HG02763 (cell line): ENCODE measurements at regions not wholly inside any gene's neighbourhood (a gene's known extent, or its start where the extent isn't known, plus 50 kb on each side); places are given as distances from the start of the nearest gene placed in this dataset.
"Not testable (repeated sequence)": the region's sequence is repeated elsewhere in the genome, so short reads cannot be mapped to it uniquely, and the experiment has no call there.

ENCODE experiments used
- ATAC-seq: cut with Tn5 transposase; IDR thresholded peaks from one replicate; pipeline ENCODE4 v1.9.1; 2021; ENCODE audit warnings: mild to moderate bottlenecking, moderate library complexity; ENCODE audit not compliant: unreplicated experiment

GRCh38 chr11:112310848-112311247, 50.2 kb upstream of the PLET1 start:
- ATAC-seq: no peak

- ATAC-seq: no peak
Measured at GRCh38 chr11:112315057-112315720, 54.5 kb upstream of the PLET1 start.

DNA sequence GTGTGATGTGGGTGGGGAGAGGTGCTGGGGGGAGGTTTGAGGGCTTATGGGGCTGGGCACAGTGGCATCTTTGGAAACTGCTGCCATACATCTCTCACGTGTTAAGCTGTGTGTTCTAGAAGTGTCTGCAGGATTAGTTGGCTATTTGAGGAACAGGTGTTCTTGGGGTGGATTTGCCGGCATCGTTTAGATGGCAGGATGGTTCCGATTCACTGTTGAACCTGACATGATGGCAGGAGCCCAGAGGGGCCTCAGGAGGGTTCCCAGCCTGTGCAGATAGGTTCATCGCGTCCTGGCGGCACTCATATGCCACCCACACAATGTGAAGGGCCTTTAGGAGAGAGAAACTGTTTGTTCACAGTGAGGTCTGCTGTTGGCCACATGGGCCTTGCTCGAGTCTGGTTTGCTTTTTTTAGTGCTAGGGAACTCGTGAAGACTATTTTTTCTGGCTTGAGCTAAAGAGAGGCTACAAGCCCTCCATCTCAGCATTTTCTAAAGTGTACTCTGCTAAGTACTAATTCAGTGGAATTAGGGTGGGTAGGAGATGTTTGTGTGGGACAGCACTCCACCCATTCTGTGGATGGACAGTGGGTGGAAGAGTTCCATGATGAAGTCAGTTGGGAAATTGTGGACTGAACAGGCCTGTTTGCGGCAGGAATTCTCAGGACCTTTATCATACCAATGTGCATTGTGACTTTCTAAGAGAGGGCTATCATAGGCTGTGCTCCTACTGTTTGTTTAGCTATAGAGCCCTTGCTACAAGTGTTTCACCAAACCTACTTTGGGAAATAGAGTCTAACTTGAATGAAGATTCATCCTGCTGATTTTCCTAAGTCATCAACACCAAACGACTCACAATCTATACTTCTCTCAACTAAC, 55.4 kb upstream of the PLET1 start:
- ATAC-seq: no peak

DNA sequence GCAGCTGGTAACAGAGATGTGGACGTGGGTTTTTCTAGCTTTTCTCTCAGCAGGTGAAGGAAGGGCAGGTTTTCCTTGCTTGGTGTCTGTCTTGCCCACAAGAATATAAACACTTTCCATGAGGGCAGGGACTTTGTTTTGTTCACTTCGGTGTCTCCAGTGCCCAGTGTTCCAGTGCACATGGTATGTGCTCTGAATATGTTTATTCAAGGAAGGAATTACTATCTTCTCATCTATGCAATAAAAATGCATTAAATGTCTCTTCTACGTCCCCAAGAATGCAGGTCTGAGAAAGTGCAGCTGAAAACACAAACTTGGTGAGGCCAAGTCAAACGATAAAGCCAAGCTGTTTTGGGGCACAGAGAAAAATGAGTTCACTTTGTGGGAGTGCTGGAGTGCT, 56.3 kb upstream of the PLET1 start:
- ATAC-seq: no peak

GRCh38 chr11:112318184-112318591, 57.5 kb upstream of the PLET1 start:
- ATAC-seq: no peak

GRCh38 chr11:112318661-112319060, 58.0 kb upstream of the PLET1 start:
- ATAC-seq: no peak

DNA sequence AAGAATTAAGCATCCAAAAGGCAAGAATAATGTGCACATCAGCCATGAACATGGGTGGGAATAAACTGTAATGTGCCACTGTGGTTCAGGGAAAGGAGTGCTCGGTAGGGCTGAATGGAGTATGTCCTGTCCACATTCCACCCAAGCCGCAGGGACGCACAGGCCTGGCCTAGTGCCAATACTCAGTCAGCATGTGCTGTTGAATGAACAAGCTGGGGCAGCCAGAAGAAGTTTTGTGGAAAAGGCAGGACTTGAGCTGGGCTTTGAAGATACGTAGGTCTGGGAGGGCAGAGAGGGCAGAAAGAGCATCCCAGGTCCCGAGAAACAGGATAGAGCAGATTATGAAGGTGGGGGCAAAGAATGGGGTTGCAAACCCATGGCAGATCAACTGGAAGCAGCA, 60.0 kb upstream of the PLET1 start:
- ATAC-seq: no peak

DNA sequence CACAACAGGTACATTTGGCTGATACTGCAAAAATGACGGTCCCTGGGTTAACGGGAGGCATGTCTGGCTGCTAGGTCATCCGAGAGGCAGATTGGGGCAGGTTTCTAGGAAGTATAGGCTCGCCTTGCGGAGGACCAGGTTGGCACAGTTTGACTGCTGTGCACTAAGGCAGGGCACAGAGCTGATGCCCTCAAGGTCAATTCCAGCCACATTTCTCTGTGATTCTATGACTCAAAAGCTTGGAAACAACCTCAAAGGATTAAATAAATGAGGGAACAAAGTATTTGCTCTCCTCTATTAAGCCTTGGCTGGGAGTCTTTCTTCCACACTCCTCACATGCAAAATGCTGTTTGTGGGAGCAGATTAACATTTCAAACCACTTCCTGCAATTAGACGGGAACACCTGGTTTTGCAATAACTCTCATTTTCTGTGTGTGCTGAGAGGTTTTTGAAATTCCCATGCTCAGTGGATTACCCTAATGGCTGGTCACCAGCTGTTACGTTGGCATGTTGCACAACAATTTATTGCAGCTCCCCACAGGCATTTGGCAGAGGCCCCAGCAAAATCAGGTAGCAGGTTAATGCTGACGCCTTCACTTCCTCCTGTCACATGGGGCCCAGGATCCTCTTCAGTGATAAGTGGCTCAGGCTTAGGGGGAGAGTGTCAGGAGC, 61.0 kb upstream of the PLET1 start:
- no peak for ATAC-seq

DNA sequence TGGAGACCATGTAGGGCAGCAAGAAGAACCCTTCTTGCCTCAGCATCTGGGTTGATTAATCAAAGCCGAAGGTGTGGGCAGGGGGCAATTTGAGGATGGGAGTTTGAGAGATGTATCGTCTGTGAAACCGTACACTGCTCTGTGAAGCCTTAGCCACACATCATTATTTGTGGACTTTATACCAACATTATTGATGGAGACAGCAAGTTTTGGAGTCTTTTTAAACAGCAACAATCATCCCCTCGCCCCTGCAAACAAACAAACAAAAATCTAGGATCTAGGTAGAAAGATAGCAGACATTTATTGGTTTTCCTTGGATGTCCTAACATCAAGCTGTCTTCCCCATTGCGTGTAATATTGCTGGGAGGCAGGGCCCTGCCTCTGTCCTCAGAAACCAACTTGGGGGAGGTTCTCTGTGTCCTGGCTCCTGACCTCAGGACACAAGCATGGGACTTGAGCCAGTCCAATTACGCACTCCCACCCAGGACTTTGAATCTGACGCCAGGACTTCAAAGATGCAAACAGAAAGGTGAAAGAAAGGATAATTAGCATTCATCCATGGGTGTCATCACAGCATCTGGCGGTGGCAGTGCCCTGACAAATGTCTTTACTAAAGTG, 61.6 kb upstream of the PLET1 start:
- ATAC-seq: no peak

- no peak for ATAC-seq
Measured at GRCh38 chr11:112334381-112334780, 73.7 kb upstream of the PLET1 start.

DNA sequence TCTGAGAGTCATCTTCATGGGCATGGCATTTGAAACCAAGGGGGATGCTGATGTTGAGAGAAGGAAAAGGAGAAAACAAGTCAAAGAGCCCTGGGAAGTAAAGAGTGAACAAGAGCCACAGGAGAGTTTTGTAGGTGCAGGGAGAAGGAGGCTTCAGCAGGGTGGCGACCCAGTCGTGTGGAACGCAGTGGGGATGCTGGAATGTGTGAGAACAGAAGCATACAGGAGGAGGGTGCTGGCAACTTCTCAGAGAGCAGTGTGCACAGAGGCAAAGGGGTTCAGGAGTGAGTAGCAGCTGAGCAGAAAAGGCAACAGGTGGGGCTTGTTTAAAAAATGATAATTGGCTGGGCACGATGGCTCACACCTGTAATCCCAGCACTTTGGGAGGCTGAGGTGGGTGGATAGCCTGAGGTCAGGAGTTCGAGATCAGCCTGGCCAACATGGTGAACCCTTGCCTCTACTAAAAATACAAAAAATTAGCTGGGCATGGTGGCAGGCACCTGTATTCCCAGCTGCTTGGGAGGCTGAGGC, 75.8 kb upstream of the PLET1 start:
- no peak for ATAC-seq

- ATAC-seq: no peak
Measured at GRCh38 chr11:112339566-112339965, 78.9 kb upstream of the PLET1 start.

- no peak for ATAC-seq
Measured at GRCh38 chr11:112343368-112344039, 82.8 kb upstream of the PLET1 start.

DNA sequence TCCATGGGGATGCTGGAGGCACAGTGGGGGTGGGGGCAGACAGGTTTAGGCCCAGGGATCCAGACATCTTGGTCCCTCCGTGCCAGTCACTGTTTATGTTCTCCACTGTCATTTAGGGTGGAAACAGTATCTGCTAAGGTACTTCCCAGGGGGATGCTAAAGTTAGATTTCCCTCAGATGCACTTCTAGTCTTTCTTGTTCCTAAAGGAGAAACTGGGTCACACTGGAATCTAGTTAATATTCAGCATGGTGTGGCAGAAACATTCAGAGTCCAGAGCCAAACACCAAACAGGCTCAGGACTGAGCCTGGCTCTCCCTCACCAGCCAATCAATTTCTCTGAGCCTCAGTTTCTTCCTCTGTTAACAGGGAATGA, 83.4 kb upstream of the PLET1 start:
- ATAC-seq: no peak

GRCh38 chr11:112345166-112345565, 84.5 kb upstream of the PLET1 start:
- no peak for ATAC-seq

DNA sequence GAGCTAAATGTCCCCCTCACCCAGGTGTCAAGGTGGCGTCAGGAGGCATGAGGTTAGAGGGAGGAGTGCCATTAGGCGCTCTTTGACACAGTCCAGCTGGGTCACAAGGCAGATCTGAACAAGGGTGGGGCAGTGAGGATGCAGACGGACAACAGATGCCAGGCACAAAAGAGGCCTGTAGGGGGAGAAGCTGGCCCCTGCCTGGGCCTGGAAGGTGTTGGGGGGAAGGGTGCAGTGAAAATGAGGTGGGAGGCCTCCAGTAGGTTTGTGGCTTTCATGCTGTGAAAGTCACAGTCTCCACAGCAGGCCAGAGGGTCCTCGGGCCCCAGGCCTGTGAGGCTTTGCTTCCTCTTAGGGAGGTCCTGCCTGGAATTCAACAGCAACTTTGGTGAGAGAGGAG, 85.0 kb upstream of the PLET1 start:
- no peak for ATAC-seq

DNA sequence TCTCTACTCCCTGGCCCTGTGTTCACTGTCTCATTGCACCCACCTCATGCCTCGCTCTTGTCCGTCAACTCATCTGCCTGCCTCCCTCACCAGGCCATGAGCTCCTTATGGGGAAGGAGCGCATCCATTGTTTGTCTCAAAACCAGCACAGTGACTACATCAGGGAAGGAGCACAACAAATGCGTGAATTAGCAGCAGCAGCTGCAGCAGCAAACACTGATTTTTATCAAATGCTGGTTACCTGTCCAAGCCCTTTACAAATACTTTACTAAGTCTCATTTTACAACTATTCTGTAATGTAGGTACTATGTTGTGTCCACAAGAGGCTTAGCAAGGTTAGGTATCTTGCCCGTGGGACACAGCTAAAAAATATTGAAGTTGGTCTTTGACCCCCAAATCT, 85.9 kb upstream of the PLET1 start:
- no peak for ATAC-seq

DNA sequence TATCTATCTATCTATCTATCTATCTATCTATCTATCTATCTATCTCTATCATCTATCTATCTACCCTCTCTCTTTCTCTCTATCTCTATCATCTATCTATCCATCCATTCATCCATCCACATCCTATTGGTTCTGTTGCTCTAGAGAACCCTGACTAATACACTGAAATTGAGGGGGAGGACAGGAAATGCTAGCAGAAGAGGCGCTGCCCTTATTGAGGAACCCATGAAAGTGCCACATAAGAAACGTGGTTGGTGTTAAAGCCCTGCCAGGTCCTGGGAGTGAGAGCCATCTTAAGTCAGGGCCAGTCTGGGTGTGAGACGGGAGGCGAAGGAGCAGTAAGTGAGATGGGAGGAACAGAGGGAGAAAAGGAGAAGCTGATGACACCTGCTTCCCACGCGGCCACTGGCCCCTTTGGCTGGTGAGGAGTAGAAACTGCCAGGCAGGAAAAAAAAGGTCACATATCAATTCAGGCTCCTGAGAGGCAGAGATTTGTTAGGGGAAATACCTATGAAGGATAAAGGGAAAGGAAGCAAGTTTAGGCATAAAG, 87.9 kb upstream of the PLET1 start:
- ATAC-seq: no peak

- ATAC-seq: not testable (repeated sequence)
Measured at GRCh38 chr11:112351423-112351822, 90.8 kb upstream of the PLET1 start.

DNA sequence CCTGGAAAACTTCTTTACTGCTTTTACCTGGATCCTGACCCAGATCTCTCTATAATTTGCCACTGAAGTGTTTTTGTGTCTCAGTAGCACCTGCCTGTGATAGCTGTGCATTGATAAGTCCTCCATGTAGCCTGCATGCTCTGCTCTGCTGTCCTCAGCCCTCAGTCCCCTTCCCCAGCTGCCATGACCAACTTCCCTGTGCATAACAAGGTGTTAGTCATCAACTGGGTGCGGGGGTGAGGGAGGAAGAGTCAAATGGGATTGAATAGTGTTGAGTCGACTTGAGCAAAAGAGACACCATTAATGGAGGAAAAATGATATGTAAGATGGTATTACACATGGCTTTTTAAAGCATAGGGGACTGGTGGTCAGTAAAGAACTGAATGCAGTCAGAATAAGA, 92.2 kb upstream of the PLET1 start:
- ATAC-seq: no peak
